GM18867 (cell line): ENCODE measurements at regions not wholly inside any gene's neighbourhood (a gene's known extent, or its start where the extent isn't known, plus 50 kb on each side); places are given as distances from the start of the nearest gene placed in this dataset.

Experiments used
- ATAC-seq: cut with Tn5 transposase; IDR thresholded peaks from one replicate; pipeline ENCODE4 v1.9.1; 2021; ENCODE audit warnings: mild to moderate bottlenecking, moderate library complexity; ENCODE audit not compliant: unreplicated experiment

GRCh38 chr5:50963971-50964745 lies 297.7 kb downstream of the PARP8 start:
- ATAC-seq, result no peak

GRCh38 chr5:50964746-50965653 lies 298.6 kb downstream of the PARP8 start:
- ATAC-seq, result no peak

- ATAC-seq, result no peak
These were observed 299.4 kb downstream of the PARP8 start for GRCh38 chr5:50965654-50966375.

- no peak for ATAC-seq
These were observed 300.6 kb downstream of the PARP8 start for GRCh38 chr5:50967009-50967562.

- ATAC-seq, result no peak
These were observed 301.3 kb downstream of the PARP8 start for GRCh38 chr5:50967563-50968355.

- ATAC-seq, result no peak
These were observed 302.1 kb downstream of the PARP8 start for GRCh38 chr5:50968356-50969149.

- ATAC-seq, result no peak
These were observed 303.0 kb downstream of the PARP8 start for GRCh38 chr5:50969151-50970031.

GRCh38 chr5:50975840-50976239 lies 309.4 kb downstream of the PARP8 start:
- ATAC-seq, result no peak

- ATAC-seq, result no peak
These were observed 312.5 kb downstream of the PARP8 start for GRCh38 chr5:50978924-50979323.

GRCh38 chr5:50984640-50985039 lies 318.2 kb downstream of the PARP8 start:
- no peak for ATAC-seq

GRCh38 chr5:50990296-50990924 lies 324.0 kb downstream of the PARP8 start:
- ATAC-seq, result no peak

- ATAC-seq, result no peak
These were observed 329.0 kb downstream of the PARP8 start for GRCh38 chr5:50995285-50995942.

GRCh38 chr5:51001227-51001923 lies 334.9 kb downstream of the PARP8 start:
- no peak for ATAC-seq

- no peak for ATAC-seq
These were observed 335.9 kb downstream of the PARP8 start for GRCh38 chr5:51002368-51002767.

GRCh38 chr5:51013036-51013435 lies 346.6 kb downstream of the PARP8 start:
- no peak for ATAC-seq

- no peak for ATAC-seq
These were observed 352.0 kb downstream of the PARP8 start for GRCh38 chr5:51018423-51018822.

- no peak for ATAC-seq
These were observed 357.8 kb downstream of the PARP8 start for GRCh38 chr5:51024263-51024662.
